ENCODE measurements at regions not wholly inside any gene's neighbourhood (a gene's known extent, or its start where the extent isn't known, plus 50 kb on each side); places are given as distances from the start of the nearest gene placed in this dataset.

GRCh38 chr1:58430421-58431275 lies 115.9 kb downstream of the OMA1 start:
- DNase-seq (ENCODE audit: low read depth in 2 of 2): no peak

GRCh38 chr1:58426918-58427317 lies 119.6 kb downstream of the OMA1 start:
- DNase-seq (ENCODE audit: low read depth in 2 of 2): no peak

GRCh38 chr1:58422436-58422835 lies 124.1 kb downstream of the OMA1 start:
- DNase-seq (ENCODE audit: low read depth in 2 of 2): no peak

- DNase-seq (ENCODE audit: low read depth in 2 of 2): no peak
These were observed 128.0 kb downstream of the OMA1 start for GRCh38 chr1:58418283-58419228.

GRCh38 chr1:58412071-58412580 lies 134.4 kb downstream of the OMA1 start:
- peak in 1 of 2 donors; percentile 42 for DNase-seq (ENCODE audit: low read depth in 2 of 2)

GRCh38 chr1:58409890-58410289 lies 136.6 kb downstream of the OMA1 start:
- peak in 1 of 2 donors; percentile 61 for DNase-seq (ENCODE audit: low read depth in 2 of 2)

GRCh38 chr1:58409336-58409735 lies 137.2 kb downstream of the OMA1 start:
- peak in 1 of 2 donors; percentile 32 for DNase-seq (ENCODE audit: low read depth in 2 of 2)

- DNase-seq (ENCODE audit: low read depth in 2 of 2): no peak
These were observed 140.0 kb downstream of the OMA1 start for GRCh38 chr1:58406301-58407071.

- DNase-seq (ENCODE audit: low read depth in 2 of 2): no peak
These were observed 140.9 kb downstream of the OMA1 start for GRCh38 chr1:58405660-58406059.

GRCh38 chr1:58403894-58404293 lies 142.6 kb downstream of the OMA1 start:
- DNase-seq (ENCODE audit: low read depth in 2 of 2): no peak

- peak in 1 of 2 donors; percentile 42 for DNase-seq (ENCODE audit: low read depth in 2 of 2)
These were observed 144.1 kb downstream of the OMA1 start for GRCh38 chr1:58402444-58402843.

GRCh38 chr1:58401991-58402390 lies 144.5 kb downstream of the OMA1 start:
- DNase-seq (ENCODE audit: low read depth in 2 of 2): peak; percentile 14 to 51

- no peak for DNase-seq (ENCODE audit: low read depth in 2 of 2)
These were observed 147.3 kb downstream of the OMA1 start for GRCh38 chr1:58399176-58399575.

GRCh38 chr1:58398714-58399113 lies 147.8 kb downstream of the OMA1 start:
- DNase-seq (ENCODE audit: low read depth in 2 of 2): no peak

GRCh38 chr1:58397187-58397820 lies 149.2 kb downstream of the OMA1 start:
- DNase-seq (ENCODE audit: low read depth in 2 of 2): no peak

- DNase-seq (ENCODE audit: low read depth in 2 of 2): no peak
These were observed 150.4 kb downstream of the OMA1 start for GRCh38 chr1:58396150-58396549.

GRCh38 chr1:58395355-58395754 lies 151.2 kb downstream of the OMA1 start:
- peak; percentile 73 to 84 for DNase-seq (ENCODE audit: low read depth in 2 of 2)

- no peak for DNase-seq (ENCODE audit: low read depth in 2 of 2)
These were observed 154.4 kb downstream of the OMA1 start for GRCh38 chr1:58392083-58392482.

GRCh38 chr1:58391514-58391913 lies 155.0 kb downstream of the OMA1 start:
- no peak for DNase-seq (ENCODE audit: low read depth in 2 of 2)

GRCh38 chr1:58391056-58391455 lies 155.5 kb downstream of the OMA1 start:
- peak in 1 of 2 donors; percentile 57 for DNase-seq (ENCODE audit: low read depth in 2 of 2)

GRCh38 chr1:58390091-58390490 lies 156.4 kb downstream of the OMA1 start:
- no peak for DNase-seq (ENCODE audit: low read depth in 2 of 2)
